ENCODE measurements at regions not wholly inside any gene's neighbourhood (a gene's known extent, or its start where the extent isn't known, plus 50 kb on each side); places are given as distances from the start of the nearest gene placed in this dataset.

DNA sequence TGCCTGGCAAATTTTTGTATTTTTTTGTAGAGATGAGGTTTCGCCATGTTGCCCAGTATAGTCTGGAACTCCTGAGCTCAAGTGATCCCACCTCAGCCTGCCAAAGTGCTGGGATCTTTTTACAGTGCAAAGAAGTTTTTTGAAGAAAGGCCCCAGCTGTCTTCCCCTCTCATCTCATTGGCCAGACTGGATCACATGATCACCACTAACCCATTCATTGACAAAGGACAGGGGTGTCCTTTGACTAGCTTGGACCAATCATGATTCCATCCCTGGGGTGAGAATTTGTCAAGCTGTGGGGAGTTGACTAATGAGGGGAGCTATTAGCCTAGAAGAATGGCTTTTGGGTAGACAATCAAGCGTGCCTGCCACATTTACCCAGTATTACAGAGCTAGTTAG is 232.9 kb upstream of the TANK start:
- intact Hi-C loops (cut with DNase I): no loop called here
- Histone ChIP-seq H3K9me3 (no peaks in the 10 kb centered on the region), H3K36me3 (no peaks in the 10 kb centered on the region), H3K4me3 (no peak overlapping the region), H3K27ac (no peak overlapping the region), H3K4me1 (peaks cover 0 to 18% of the 10 kb centered on the region in 2 donors), H3K27me3 (no peaks in the 10 kb centered on the region)
- no peak for TF ChIP-seq CTCF (IDR thresholded peaks at IDR 0.05)
- no peak for DNase-seq (ENCODE audit: low spot score in 2 of 2)

DNA sequence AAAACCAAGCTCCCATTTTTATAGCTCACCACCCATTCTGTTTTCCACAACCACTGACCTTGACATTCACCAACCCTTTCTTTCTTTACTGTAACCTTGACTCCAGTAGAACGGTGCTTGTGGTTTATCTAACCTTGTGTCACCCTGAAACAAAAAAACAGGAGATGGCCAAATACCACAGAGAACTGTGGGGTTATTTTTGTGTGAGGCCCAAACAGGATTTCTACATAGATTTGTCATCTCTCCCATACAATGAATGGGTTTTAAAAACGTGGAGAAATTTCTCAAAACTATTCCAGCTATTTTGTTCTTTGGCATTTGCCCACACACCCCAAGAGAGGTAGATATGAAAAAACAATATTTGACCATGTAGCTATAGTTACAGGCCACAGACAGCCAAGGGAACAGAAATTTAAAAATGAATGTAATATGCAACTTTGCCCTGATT is 231.3 kb upstream of the TANK start:
- Histone ChIP-seq H3K9me3 (no peaks in the 10 kb centered on the region), H3K36me3 (no peaks in the 10 kb centered on the region), H3K27me3 (no peaks in the 10 kb centered on the region), H3K27ac (peak overlapping the region in 1 of 2 donors; percentile 23), H3K4me3 (no peak overlapping the region), H3K4me1 (peaks cover 0 to 18% of the 10 kb centered on the region in 2 donors)
- DNase-seq (ENCODE audit: low spot score in 2 of 2): no peak
- no peak for TF ChIP-seq CTCF (IDR thresholded peaks at IDR 0.05)
- intact Hi-C loops (cut with DNase I): no loop called here

DNA sequence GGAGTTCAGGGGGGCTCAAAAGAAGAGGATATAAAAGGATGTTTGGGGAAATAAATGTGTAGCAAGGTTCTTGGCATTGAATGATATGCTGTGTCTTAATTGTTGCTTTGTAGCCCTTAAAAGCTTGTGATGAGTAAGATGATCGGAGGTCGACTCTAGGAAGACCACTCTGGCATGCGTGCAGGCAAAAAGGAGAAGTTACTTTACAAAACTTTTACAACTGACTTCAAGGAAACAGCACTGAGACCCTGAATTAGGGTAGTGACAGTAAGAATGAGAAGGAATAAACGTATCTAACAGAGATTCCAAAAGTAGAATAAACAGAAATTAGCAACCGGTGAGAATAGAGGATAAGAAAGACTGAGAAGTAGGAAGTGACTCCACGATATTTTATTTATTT is 228.7 kb upstream of the TANK start:
- Histone ChIP-seq H3K9me3 (no peaks in the 10 kb centered on the region), H3K27me3 (no peaks in the 10 kb centered on the region), H3K4me1 (peaks cover 0 to 18% of the 10 kb centered on the region in 2 donors), H3K27ac (no peak overlapping the region), H3K4me3 (no peak overlapping the region), H3K36me3 (no peaks in the 10 kb centered on the region)
- no peak for TF ChIP-seq CTCF (IDR thresholded peaks at IDR 0.05)
- DNase-seq (ENCODE audit: low spot score in 2 of 2): no peak
- intact Hi-C loops (cut with DNase I): no loop called here

GRCh38 chr2:160932960-160933359 is 227.3 kb upstream of the TANK start:
- intact Hi-C loops (cut with DNase I): no loop called here
- TF ChIP-seq CTCF (IDR thresholded peaks at IDR 0.05): no peak
- DNase-seq (ENCODE audit: low spot score in 2 of 2): no peak
- peaks cover 0 to 16% of the 10 kb centered on the region in 2 donors for H3K4me1 ChIP-seq
- no peaks in the 10 kb centered on the region for H3K9me3 ChIP-seq
- no peaks in the 10 kb centered on the region for H3K27me3 ChIP-seq
- no peak overlapping the region for H3K4me3 ChIP-seq
- H3K36me3 ChIP-seq: no peaks in the 10 kb centered on the region
- H3K27ac ChIP-seq: no peak overlapping the region

GRCh38 chr2:160934263-160934662 is 226.0 kb upstream of the TANK start:
- TF ChIP-seq CTCF (IDR thresholded peaks at IDR 0.05): no peak
- DNase-seq (ENCODE audit: low spot score in 2 of 2): no peak
- H3K36me3 ChIP-seq: no peaks in the 10 kb centered on the region
- no peak overlapping the region for H3K27ac ChIP-seq
- H3K4me1 ChIP-seq: peaks cover 0 to 5% of the 10 kb centered on the region in 2 donors
- H3K27me3 ChIP-seq: no peaks in the 10 kb centered on the region
- no peak overlapping the region for H3K4me3 ChIP-seq
- intact Hi-C loops (cut with DNase I): no loop called here
- no peaks in the 10 kb centered on the region for H3K9me3 ChIP-seq

DNA sequence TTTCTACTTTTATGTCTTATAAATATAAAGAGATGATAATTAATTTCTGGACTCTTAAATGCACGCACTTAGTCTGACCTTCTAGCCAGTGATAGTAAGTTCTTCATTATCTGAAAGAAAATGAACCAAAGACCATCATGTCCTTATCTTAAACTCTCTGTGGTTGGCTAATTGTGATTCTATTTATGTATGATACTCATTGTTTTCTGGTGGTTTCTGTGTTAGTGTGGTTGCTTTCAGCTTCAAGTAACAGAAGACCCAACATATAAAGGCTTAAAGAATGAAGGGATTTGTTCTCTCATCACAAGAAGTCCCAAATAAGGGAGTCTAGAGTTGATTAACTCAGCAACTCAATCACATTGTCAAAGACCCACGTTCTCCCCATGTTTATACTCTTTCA is 225.2 kb upstream of the TANK start:
- Histone ChIP-seq H3K9me3 (no peaks in the 10 kb centered on the region), H3K4me1 (no peaks in the 10 kb centered on the region), H3K4me3 (no peak overlapping the region), H3K36me3 (no peaks in the 10 kb centered on the region), H3K27ac (no peak overlapping the region), H3K27me3 (no peaks in the 10 kb centered on the region)
- intact Hi-C loops (cut with DNase I): no loop called here
- no peak for TF ChIP-seq CTCF (IDR thresholded peaks at IDR 0.05)
- DNase-seq (ENCODE audit: low spot score in 2 of 2): no peak

All from ascending aorta (tissue), 2 donors.